Astrocyte (in vitro differentiated cells and primary cell): ENCODE measurements at regions not wholly inside any gene's neighbourhood (a gene's known extent, or its start where the extent isn't known, plus 50 kb on each side); places are given as distances from the start of the nearest gene placed in this dataset.

Experiments
- DNase-seq: peaks from one replicate; pipeline ENCODE4 v3.0.0-alpha.2; 2010; ENCODE audit warnings: low read depth
- FAIRE-seq: peaks from 2 replicates; lab custom pipeline; 2011; peaks lifted over from hg19 to GRCh38; lab: Jason Lieb, UNC
- H2AFZ ChIP-seq: 2 replicates; pipeline ENCODE4 v1.6.0; 2012; ENCODE audit warnings: low read depth, low read length, inconsistent platforms
- H3K27ac ChIP-seq: 2 replicates; pipeline ENCODE4 v1.5.1; 2011; ENCODE audit warnings: low read depth, low read length, inconsistent platforms
- H3K27me3 ChIP-seq: 2 replicates; pipeline ENCODE4 v1.6.0; 2011; ENCODE audit warnings: low read length, inconsistent platforms; ENCODE audit not compliant: insufficient read depth
- H3K36me3 ChIP-seq: 2 replicates; pipeline ENCODE4 v1.5.1; 2011; ENCODE audit warnings: low read length, inconsistent platforms; ENCODE audit not compliant: insufficient read depth
- H3K4me1 ChIP-seq: 2 replicates; pipeline ENCODE4 v1.5.1; 2011; ENCODE audit warnings: low read length, inconsistent platforms; ENCODE audit not compliant: insufficient read depth
- H3K4me2 ChIP-seq: 2 replicates; pipeline ENCODE4 v1.6.0; 2012; ENCODE audit warnings: low read length, inconsistent platforms
- H3K4me3 ChIP-seq: 2 replicates; pipeline ENCODE4 v1.5.1; 2011; ENCODE audit warnings: low read depth, mild to moderate bottlenecking, low read length, inconsistent platforms; ENCODE audit not compliant: insufficient read depth
- H3K79me2 ChIP-seq: 2 replicates; pipeline ENCODE4 v1.6.0; 2012; ENCODE audit warnings: mild to moderate bottlenecking, low read length, inconsistent platforms; ENCODE audit not compliant: insufficient read depth
- H3K9ac ChIP-seq: 2 replicates; pipeline ENCODE4 v1.6.0; 2012; ENCODE audit warnings: mild to moderate bottlenecking, low read length, inconsistent platforms
- H3K9me3 ChIP-seq: 2 replicates; pipeline ENCODE4 v1.5.1; 2012; ENCODE audit warnings: low read depth, mild to moderate bottlenecking, low read length, inconsistent platforms; ENCODE audit not compliant: insufficient read depth
- H4K20me1 ChIP-seq: 2 replicates; pipeline ENCODE4 v1.6.0; 2012; ENCODE audit warnings: low read length, inconsistent platforms; ENCODE audit not compliant: insufficient read depth
- H3K27ac Mint-ChIP-seq: one replicate; pipeline ENCODE4 v1.8.0; 2021; ENCODE audit warnings: mild to moderate bottlenecking, mixed read lengths; ENCODE audit not compliant: unreplicated experiment
- H3K27me3 Mint-ChIP-seq: one replicate; pipeline ENCODE4 v1.8.0; 2021; ENCODE audit warnings: low read depth, mixed read lengths; ENCODE audit not compliant: unreplicated experiment
- H3K36me3 Mint-ChIP-seq: one replicate; pipeline ENCODE4 v1.8.0; 2021; ENCODE audit warnings: low read depth, mixed read lengths; ENCODE audit not compliant: unreplicated experiment
- H3K4me1 Mint-ChIP-seq: one replicate; pipeline ENCODE4 v1.8.0; 2021; ENCODE audit warnings: low read depth, mixed read lengths; ENCODE audit not compliant: unreplicated experiment
- H3K4me3 Mint-ChIP-seq: one replicate; pipeline ENCODE4 v1.8.0; 2021; ENCODE audit warnings: mild to moderate bottlenecking, moderate library complexity, mixed read lengths; ENCODE audit not compliant: unreplicated experiment
- H3K9me3 Mint-ChIP-seq: one replicate; pipeline ENCODE4 v1.8.0; 2021; ENCODE audit warnings: mild to moderate bottlenecking, mixed read lengths; ENCODE audit not compliant: unreplicated experiment
- EZH2 ChIP-seq: IDR thresholded peaks from 2 replicates; pipeline ENCODE4 v1.6.1; 2012; ENCODE audit warnings: mild to moderate bottlenecking, low read length, inconsistent platforms; ENCODE audit not compliant: insufficient read depth
- TF ChIP-seq, protein P1 (sequence below): IDR thresholded peaks from 2 replicates; pipeline ENCODE4 v1.5.1; 2011; ENCODE audit warnings: low read depth, mild to moderate bottlenecking, inconsistent platforms, low read length, moderate library complexity; ENCODE audit not compliant: insufficient read depth

DNA sequence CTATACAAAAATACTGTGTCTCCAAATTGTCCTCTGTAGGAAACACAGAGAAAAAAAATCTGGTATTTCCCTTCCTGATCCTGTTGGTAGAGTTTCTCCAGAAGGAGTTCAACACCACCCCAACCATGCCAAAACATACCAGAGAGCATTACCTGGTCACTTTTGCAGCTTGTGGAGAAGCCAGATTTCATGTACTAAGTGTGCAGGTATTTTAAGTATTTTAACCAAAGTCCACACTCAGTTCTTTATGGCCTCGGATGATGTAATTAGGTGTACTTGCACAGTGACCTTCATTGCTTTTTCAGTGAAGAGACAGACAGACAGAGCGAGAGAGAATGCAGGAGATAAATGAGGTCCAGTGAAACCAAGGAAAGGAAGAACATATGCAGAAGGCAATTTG, 2046.8 kb upstream of the CDH9 start:
- TF ChIP-seq, protein P1, sequence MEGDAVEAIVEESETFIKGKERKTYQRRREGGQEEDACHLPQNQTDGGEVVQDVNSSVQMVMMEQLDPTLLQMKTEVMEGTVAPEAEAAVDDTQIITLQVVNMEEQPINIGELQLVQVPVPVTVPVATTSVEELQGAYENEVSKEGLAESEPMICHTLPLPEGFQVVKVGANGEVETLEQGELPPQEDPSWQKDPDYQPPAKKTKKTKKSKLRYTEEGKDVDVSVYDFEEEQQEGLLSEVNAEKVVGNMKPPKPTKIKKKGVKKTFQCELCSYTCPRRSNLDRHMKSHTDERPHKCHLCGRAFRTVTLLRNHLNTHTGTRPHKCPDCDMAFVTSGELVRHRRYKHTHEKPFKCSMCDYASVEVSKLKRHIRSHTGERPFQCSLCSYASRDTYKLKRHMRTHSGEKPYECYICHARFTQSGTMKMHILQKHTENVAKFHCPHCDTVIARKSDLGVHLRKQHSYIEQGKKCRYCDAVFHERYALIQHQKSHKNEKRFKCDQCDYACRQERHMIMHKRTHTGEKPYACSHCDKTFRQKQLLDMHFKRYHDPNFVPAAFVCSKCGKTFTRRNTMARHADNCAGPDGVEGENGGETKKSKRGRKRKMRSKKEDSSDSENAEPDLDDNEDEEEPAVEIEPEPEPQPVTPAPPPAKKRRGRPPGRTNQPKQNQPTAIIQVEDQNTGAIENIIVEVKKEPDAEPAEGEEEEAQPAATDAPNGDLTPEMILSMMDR, result no peak
- TF ChIP-seq EZH2, result no peak
- H3K36me3 ChIP-seq, result no peaks in the 10 kb centered on the region
- no peak overlapping the region for H3K27ac ChIP-seq
- H3K4me1 ChIP-seq, result no peaks in the 10 kb centered on the region
- FAIRE-seq (no peak), DNase-seq (no peak)
- Mint-ChIP-seq H3K36me3 (no peaks in the 10 kb centered on the region), H3K9me3 (no peaks in the 10 kb centered on the region), H3K27me3 (no peaks in the 10 kb centered on the region), H3K4me3 (no peak overlapping the region), H3K27ac (no peak overlapping the region), H3K4me1 (peaks cover 8% of the 10 kb centered on the region)
- no peaks in the 10 kb centered on the region for H3K9me3 ChIP-seq
- no peaks in the 10 kb centered on the region for H4K20me1 ChIP-seq
- H3K27me3 ChIP-seq, result no peaks in the 10 kb centered on the region
- no peak overlapping the region for H2AFZ ChIP-seq
- no peak overlapping the region for H3K4me2 ChIP-seq
- no peak overlapping the region for H3K9ac ChIP-seq
- no peak overlapping the region for H3K4me3 ChIP-seq
- H3K79me2 ChIP-seq, result no peaks in the 10 kb centered on the region

DNA sequence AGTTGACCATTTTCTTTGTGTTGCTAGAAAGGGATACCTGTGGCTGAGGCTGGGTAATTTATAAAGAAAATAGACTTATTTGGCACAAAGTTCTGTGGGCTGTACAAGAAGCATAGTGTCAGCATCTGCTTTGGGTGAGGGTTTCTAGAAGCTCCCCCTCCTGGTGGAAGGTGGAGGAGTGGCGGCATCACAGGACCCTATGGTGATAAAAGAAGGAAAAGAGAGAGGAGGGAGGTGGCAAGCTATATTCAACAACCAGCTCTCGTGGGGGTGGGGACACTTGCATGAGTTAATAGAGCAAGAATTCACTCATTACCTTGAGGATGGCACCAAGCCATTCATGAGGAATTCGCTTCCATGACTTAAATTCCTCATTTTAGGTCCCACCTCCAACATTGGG, 2041.4 kb upstream of the CDH9 start:
- no peak for FAIRE-seq
- peaks cover 11% of the 10 kb centered on the region for H3K4me1 Mint-ChIP-seq

DNA sequence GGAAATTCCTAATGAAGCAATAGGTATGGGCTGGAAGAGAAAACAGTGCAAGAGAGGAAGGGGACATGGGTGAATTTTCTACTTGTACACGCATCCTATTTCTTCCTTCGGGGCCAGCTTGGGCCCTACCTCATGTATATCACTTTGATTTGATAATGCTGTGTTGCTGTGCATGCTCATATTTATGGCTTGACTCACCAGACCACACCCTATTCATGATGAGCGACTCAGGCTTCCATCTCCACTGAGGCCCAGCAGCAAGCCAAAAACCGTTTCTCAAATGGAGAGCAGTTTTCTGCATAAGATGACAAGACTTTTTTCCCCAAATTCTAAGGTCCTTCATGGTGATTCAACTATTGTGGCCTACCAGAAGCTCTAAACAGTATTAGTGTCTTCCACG, 2039.1 kb upstream of the CDH9 start:
- Histone ChIP-seq H3K27me3 (no peaks in the 10 kb centered on the region), H3K27ac (no peak overlapping the region), H3K4me3 (no peak overlapping the region), H3K4me2 (no peak overlapping the region), H4K20me1 (no peaks in the 10 kb centered on the region), H3K79me2 (no peaks in the 10 kb centered on the region), H3K9me3 (no peaks in the 10 kb centered on the region), H2AFZ (no peak overlapping the region), H3K9ac (no peak overlapping the region), H3K4me1 (no peaks in the 10 kb centered on the region), H3K36me3 (no peaks in the 10 kb centered on the region)
- H3K27me3 Mint-ChIP-seq, result no peaks in the 10 kb centered on the region
- no peaks in the 10 kb centered on the region for H3K36me3 Mint-ChIP-seq
- FAIRE-seq (no peak), DNase-seq (no peak)
- no peak overlapping the region for H3K27ac Mint-ChIP-seq
- no peak overlapping the region for H3K4me3 Mint-ChIP-seq
- H3K9me3 Mint-ChIP-seq, result no peaks in the 10 kb centered on the region
- peaks cover 11% of the 10 kb centered on the region for H3K4me1 Mint-ChIP-seq
- TF ChIP-seq, protein P1, result no peak
- TF ChIP-seq EZH2, result no peak

More for the DNA sequence above, 2041.4 kb upstream of the CDH9 start:
- H2AFZ ChIP-seq, result no peak overlapping the region
- no peaks in the 10 kb centered on the region for H4K20me1 ChIP-seq
- H3K4me1 ChIP-seq, result no peaks in the 10 kb centered on the region
- Mint-ChIP-seq H3K4me3 (peak overlapping the region; percentile 5), H3K36me3 (no peaks in the 10 kb centered on the region), H3K27ac (no peak overlapping the region), H3K9me3 (no peaks in the 10 kb centered on the region), H3K27me3 (no peaks in the 10 kb centered on the region)
- H3K4me2 ChIP-seq, result no peak overlapping the region
- H3K9me3 ChIP-seq, result no peaks in the 10 kb centered on the region
- H3K27me3 ChIP-seq, result no peaks in the 10 kb centered on the region
- no peaks in the 10 kb centered on the region for H3K79me2 ChIP-seq
- no peaks in the 10 kb centered on the region for H3K36me3 ChIP-seq
- H3K4me3 ChIP-seq, result no peak overlapping the region
- H3K9ac ChIP-seq, result no peak overlapping the region
- no peak for TF ChIP-seq EZH2
- TF ChIP-seq, protein P1, result no peak
- DNase-seq, result no peak
- H3K27ac ChIP-seq, result no peak overlapping the region
